Hepatocyte (in vitro differentiated cells): ENCODE measurements at regions not wholly inside any gene's neighbourhood (a gene's known extent, or its start where the extent isn't known, plus 50 kb on each side); places are given as distances from the start of the nearest gene placed in this dataset.

ENCODE experiments used
- CTCF ChIP-seq: fragments of 200-600 bp; sonication (generic); IDR thresholded peaks from 2 replicates; pipeline ENCODE4 v1.5.1; 2016; ENCODE audit warnings: antibody characterized with exemption, mild to moderate bottlenecking; ENCODE audit not compliant: poor library complexity
- EZH2 ChIP-seq: fragments of 200-600 bp; sonication (generic); IDR thresholded peaks from 2 replicates; pipeline ENCODE4 v1.6.1; 2016; ENCODE audit warnings: antibody characterized with exemption, mild to moderate bottlenecking, borderline replicate concordance
- EZH2phosphoT487 ChIP-seq: fragments of 200-600 bp; sonication (generic); IDR thresholded peaks from one replicate; pipeline ENCODE4 v1.6.1; 2018; ENCODE audit warnings: antibody characterized with exemption, mild to moderate bottlenecking, low read depth, moderate library complexity; ENCODE audit not compliant: unreplicated experiment, severe bottlenecking

GRCh38 chr22:27022896-27023361 lies 365.5 kb downstream of the MIAT start:
- no peak for TF ChIP-seq EZH2phosphoT487
- TF ChIP-seq CTCF, result no peak
- no peak for TF ChIP-seq EZH2
